ENCODE measurements at regions not wholly inside any gene's neighbourhood (a gene's known extent, or its start where the extent isn't known, plus 50 kb on each side); places are given as distances from the start of the nearest gene placed in this dataset.

DNA sequence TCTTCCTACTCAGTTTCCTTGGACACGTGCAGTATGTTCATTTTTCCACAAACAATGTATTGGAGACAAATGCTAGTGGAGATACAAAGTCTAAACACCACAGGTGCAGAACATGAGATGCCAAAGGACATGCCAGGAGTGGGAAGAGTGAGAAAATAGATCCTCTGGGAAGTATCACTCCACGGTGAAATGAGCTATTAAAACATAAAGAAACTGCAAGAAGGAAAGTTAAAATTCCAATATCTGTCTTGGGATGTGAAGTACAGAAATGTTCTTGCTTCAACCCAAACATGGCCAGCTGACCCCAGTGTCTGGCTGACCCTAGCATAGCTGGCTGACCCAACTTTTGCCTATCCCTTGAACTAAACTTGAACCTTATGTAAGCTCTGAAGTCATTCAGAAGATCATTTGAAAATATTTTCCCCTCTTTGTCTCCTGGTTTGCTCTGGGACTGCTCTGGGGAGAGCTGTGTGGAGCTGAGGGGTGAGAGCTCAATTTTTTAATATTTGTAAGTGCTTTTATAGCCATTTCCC is 59.5 kb downstream of the FZD1 start:
- DNase-seq (ENCODE audit: low read depth in 2 of 2) = no peak

GRCh38 chr7:91324663-91325062 is 60.4 kb downstream of the FZD1 start:
- DNase-seq (ENCODE audit: low read depth in 2 of 2) = no peak

DNA sequence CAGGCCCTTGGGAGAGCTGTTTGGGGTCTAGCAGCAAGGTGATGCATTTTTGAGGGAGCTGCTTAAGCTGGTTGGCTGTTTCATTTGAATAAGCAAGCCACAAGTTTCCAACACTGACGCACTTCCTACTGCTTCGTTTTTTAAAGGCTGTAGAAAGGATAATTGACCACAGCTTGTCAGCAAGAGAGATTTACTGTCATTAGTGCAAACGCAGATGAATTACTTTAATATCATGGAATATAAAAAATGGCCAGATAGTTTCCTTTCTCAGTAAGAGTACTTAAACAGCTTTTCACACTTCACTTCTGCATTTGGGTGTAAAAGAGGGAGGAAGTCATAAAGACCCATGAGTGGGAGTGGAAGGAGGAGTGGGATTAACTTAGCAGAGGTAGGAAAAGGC is 61.5 kb downstream of the FZD1 start:
- peak; percentile 81 to 84 for DNase-seq (ENCODE audit: low read depth in 2 of 2)

DNA sequence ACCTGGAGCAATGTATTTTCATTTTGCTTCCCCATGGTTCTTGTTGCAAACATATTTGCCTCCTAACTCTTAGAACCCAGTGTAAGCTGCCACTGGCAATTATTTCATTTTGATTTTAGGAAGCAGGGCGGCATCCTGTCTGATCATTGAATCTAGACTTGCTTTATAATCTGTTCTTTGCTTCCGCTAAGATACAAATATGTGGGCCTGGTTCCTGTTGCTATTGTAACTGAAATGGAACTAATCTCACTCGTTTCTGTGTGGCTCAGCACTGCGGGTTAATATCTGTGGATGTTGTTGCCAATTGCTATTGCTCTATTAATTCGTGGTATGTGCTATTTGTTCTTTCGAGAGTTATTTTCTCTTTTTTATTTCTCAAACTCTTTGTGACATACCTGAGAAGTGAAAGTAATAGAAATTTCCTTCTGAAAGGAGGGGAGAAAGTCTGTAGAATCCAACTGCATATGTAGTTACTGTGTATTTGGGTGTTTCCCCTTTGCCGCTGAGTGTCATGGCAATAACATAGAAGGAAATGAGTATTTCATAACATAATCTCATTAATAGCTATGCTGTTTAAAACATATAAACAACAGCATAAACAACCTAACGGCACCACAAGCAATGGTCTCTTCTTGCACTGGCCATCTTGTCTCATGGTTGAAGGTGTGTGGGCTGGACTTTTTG is 62.4 kb downstream of the FZD1 start:
- no peak for DNase-seq (ENCODE audit: low read depth in 2 of 2)

DNA sequence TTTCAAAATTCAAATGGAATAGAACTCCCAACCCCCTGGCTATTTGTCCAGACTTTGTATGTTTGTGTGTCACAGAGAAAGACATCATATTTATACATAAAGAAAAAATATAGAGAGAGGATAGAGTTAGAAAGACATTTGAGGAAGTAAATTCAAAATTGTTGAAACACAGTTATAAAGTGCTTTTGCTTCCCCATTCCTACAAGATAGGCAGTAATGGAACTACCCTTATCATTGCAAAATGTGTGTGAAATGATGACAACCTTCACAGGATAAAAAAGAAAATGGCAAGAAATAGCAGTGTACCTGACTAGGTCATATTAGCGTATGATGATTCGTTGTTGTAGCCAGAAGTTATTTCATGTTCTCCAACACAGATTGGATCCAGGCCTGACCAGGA is 63.1 kb downstream of the FZD1 start:
- no peak for DNase-seq (ENCODE audit: low read depth in 2 of 2)

- no peak for DNase-seq (ENCODE audit: low read depth in 2 of 2)
Observed at GRCh38 chr7:91329571-91329970, 65.3 kb downstream of the FZD1 start.

- DNase-seq (ENCODE audit: low read depth in 2 of 2) = no peak
Observed at GRCh38 chr7:91330191-91330808, 66.1 kb downstream of the FZD1 start.

- DNase-seq (ENCODE audit: low read depth in 2 of 2) = no peak
Observed at GRCh38 chr7:91330866-91331265, 66.6 kb downstream of the FZD1 start.

DNA sequence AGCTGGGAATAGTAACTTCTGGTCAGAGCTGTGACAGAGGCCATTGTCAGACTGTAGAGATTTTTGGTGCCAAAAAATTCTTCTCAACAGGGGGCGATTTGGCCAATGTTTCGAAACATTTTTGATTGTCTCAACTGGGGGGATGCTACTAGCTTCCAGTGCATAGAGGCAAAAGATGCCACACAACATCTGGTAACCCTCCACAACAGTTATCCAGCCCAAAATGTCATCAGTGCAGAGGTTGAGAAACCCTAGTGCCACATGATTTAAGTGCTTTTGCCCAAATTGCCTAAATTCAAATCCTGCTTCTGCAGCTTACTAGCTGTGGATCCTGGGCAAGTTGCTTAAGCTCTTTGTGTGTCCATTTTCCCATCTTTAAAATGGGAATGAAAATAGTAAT is 71.9 kb downstream of the FZD1 start:
- no peak for DNase-seq (ENCODE audit: low read depth in 2 of 2)

DNA sequence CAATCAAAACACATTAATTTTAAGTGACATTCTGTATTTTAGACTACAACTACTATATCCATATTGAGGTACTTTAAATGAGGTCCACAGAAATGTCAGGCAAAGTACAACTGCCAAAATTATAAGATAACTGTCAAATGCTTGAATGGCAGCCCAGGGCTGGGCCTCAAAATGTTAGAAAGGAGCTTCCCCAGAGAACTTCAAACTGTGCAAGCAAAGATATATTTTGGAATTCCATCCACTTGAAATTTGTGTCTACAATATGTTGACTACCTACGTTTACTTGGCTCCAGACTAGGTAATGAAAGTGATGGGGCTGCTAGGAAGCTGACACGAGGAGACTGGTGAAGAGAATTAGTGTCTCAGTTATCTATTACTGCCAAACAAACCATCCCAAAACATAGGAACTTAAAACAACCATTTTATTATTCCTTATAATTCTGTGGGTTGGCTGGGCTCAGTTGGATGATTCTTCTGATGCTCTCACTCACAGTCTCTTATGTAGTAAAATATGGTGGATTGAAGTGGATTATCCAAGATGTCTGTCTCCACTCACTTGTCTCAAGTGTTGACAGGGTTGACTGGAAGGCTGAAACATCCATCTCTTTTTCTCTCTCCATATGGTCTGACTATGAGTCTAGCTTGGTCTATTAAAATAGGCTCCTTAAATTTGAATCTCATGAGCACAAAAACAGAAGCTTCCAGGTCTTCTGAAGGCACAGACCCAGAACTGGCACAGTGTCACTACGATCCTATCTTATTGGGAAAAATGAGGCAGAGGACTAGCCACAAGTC is 74.2 kb downstream of the FZD1 start:
- no peak for DNase-seq (ENCODE audit: low read depth in 2 of 2)

DNA sequence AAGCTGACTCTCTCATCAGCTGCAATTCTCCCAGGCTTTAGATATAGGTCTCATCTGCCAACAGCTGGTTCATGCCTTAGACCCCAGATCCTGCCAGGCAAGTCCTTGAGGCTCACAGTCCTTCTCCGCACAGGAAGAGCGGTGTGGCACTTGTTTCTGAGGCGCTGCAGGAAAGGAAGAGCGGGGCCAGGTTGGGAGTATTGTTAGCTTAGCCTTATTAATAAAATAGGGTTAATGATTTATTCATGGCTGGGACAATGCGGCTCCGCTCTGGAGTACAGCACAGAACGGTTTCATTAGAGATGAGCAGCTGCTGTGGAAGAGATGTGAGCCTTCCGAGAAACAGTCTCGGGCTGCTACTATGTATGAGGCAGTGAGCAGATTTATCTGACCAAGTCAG is 78.1 kb downstream of the FZD1 start:
- DNase-seq (ENCODE audit: low read depth in 2 of 2) = no peak

DNA sequence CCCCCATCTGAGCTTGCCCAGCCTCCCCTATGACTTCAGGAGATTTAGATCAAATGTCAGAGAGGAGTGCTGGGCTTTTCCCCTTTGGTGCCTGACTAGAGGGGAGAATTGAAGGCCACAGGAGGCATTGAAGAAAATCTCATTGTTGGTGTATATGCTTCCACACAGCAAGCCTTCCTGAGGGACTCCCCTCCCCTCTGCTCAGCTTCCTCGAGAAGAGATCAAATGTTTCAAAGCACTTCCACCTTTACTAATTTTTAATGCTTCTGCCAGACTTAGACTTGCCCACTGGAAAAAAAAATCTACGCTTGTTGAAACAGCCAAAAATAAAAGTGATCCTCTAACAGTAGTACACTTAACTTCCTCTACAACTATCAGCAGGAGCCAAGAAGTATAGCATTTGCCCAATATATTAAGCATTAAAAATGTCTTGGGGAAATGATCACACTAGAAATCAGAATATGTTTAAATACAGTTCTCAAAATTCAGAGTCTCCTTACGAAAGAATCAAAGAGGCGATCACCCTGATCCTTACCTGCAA is 79.3 kb downstream of the FZD1 start:
- no peak for DNase-seq (ENCODE audit: low read depth in 2 of 2)

DNA sequence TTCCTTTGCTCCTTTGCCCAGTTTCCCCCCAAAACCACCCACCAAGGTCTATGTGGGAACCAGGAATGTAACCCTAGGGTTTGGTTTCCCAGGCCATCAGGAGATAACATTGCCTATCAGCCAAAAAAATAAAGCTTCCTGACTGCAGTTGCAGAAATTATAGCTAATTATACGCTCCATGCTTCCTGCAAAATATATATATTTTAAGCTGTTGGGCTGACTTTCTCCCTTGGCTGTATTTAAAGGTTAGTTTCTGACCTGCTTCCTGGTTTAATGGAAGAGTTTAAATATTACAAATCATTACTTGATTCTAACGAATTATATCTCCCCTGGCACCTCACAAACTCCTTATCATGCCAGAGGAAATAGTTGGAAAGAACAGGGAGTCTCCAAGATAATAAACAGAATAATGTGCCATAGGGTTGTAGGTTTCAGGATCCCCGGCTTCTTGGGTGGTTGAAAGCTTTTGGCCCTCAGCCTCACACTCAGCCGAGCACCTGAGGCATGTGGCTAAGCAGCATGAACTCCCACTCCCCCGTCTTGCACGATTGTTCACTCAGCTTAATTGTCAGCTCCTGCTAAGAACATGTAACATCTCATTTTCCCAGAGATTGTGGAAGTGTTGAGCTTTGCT is 79.9 kb downstream of the FZD1 start:
- DNase-seq (ENCODE audit: low read depth in 2 of 2) = no peak

DNA sequence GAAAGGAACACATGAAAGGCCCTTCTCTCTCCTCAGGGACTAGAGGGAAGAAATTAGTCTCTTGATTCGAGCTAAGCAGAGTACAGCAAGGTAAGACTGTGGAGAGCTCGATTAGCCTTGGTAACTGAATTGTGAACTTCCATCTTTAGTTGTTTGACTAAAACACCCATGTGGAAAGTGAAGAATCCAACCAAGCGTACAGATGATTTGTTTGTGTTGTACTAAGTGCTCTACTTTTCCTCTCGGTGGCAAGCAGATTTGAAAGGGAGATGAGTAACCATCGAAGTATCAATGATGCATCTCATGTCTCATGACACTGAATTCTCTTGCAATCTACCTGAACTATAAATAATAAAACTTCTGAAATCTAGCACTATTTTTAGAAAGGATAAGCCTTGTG is 80.7 kb downstream of the FZD1 start:
- no peak for DNase-seq (ENCODE audit: low read depth in 2 of 2)

- DNase-seq (ENCODE audit: low read depth in 2 of 2) = no peak
Observed at GRCh38 chr7:91345449-91345848, 81.2 kb downstream of the FZD1 start.

DNA sequence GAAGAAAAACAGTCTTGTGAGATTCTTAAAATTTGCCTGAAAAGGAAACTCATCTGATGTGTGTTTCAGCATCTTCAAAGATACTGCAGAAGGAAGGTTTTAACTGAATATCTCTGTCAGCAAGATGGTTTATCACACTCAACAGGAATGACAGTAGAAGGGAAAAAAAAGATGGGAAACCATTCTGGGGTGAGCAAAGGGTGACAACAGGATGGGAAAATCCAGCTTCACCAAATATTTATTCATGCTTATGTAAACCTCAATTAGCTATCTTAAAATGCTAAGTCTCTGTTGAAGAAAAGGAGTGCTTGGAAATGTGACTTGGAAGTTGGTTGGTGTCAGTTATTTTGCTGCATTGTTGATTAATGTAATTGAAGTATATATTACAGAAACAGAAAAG is 82.2 kb downstream of the FZD1 start:
- DNase-seq (ENCODE audit: low read depth in 2 of 2) = no peak

DNA sequence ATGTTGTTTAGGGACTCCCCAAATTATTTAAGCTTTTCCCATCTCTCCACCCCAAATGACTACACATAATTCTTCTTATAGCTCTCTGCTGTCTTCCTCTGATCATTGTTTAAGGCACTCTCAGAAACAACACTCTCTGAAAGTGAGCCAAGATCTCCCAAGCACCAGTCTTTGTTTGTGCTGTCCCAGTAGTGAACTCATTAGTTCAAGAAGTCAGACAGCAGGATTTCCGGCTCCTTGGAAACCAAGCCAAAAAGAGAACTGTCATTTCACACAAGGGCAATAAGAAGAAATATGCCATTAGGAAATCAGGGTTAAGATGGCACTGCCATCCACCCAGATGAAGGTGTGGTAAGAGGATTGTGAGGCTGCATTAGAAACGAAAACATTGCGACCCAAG is 83.1 kb downstream of the FZD1 start:
- no peak for DNase-seq (ENCODE audit: low read depth in 2 of 2)

- DNase-seq (ENCODE audit: low read depth in 2 of 2) = peak; percentile 53 to 61
Observed at GRCh38 chr7:91348711-91349110, 84.5 kb downstream of the FZD1 start.

GRCh38 chr7:91351374-91351773 is 87.1 kb downstream of the FZD1 start:
- DNase-seq (ENCODE audit: low read depth in 2 of 2) = no peak

- no peak for DNase-seq (ENCODE audit: low read depth in 2 of 2)
Observed at GRCh38 chr7:91352091-91352490, 87.9 kb downstream of the FZD1 start.

GRCh38 chr7:91353848-91354247 is 89.6 kb downstream of the FZD1 start:
- DNase-seq (ENCODE audit: low read depth in 2 of 2) = peak; percentile 55 to 59
